ENCODE measurements at regions not wholly inside any gene's neighbourhood (a gene's known extent, or its start where the extent isn't known, plus 50 kb on each side); places are given as distances from the start of the nearest gene placed in this dataset.
"Not testable (repeated sequence)": the region's sequence is repeated elsewhere in the genome, so short reads cannot be mapped to it uniquely, and the experiment has no call there.

- DNase-seq (ENCODE audit: low spot score), result no peak
Observed at GRCh38 chr3:153221748-153222162, 59.7 kb downstream of the RAP2B start.

GRCh38 chr3:153226877-153227276 lies 64.9 kb downstream of the RAP2B start:
- not testable (repeated sequence) for DNase-seq (ENCODE audit: low spot score)

- not testable (repeated sequence) for DNase-seq (ENCODE audit: low spot score)
Observed at GRCh38 chr3:153230427-153230826, 68.4 kb downstream of the RAP2B start.

- DNase-seq (ENCODE audit: low spot score), result not testable (repeated sequence)
Observed at GRCh38 chr3:153231245-153231644, 69.2 kb downstream of the RAP2B start.

GRCh38 chr3:153232050-153232752 lies 70.2 kb downstream of the RAP2B start:
- DNase-seq (ENCODE audit: low spot score), result not testable (repeated sequence)

GRCh38 chr3:153232851-153233271 lies 70.8 kb downstream of the RAP2B start:
- no peak for DNase-seq (ENCODE audit: low spot score)

- no peak for DNase-seq (ENCODE audit: low spot score)
Observed at GRCh38 chr3:153233986-153234385, 72.0 kb downstream of the RAP2B start.

GRCh38 chr3:153242896-153243295 lies 80.9 kb downstream of the RAP2B start:
- DNase-seq (ENCODE audit: low spot score), result no peak

GRCh38 chr3:153244961-153245360 lies 82.9 kb downstream of the RAP2B start:
- DNase-seq (ENCODE audit: low spot score), result no peak

- DNase-seq (ENCODE audit: low spot score), result no peak
Observed at GRCh38 chr3:153245661-153246060, 83.6 kb downstream of the RAP2B start.

- DNase-seq (ENCODE audit: low spot score), result no peak
Observed at GRCh38 chr3:153246331-153246730, 84.3 kb downstream of the RAP2B start.

GRCh38 chr3:153246806-153247205 lies 84.8 kb downstream of the RAP2B start:
- DNase-seq (ENCODE audit: low spot score), result no peak

- DNase-seq (ENCODE audit: low spot score), result no peak
Observed at GRCh38 chr3:153247331-153248330, 85.6 kb downstream of the RAP2B start.

- DNase-seq (ENCODE audit: low spot score), result not testable (repeated sequence)
Observed at GRCh38 chr3:153248835-153249234, 86.8 kb downstream of the RAP2B start.

GRCh38 chr3:153249906-153250305 lies 87.9 kb downstream of the RAP2B start:
- no peak for DNase-seq (ENCODE audit: low spot score)

- DNase-seq (ENCODE audit: low spot score), result no peak
Observed at GRCh38 chr3:153250446-153250845, 88.4 kb downstream of the RAP2B start.

GRCh38 chr3:153252963-153253362 lies 90.9 kb downstream of the RAP2B start:
- DNase-seq (ENCODE audit: low spot score), result no peak

- DNase-seq (ENCODE audit: low spot score), result no peak
Observed at GRCh38 chr3:153254361-153254760, 92.3 kb downstream of the RAP2B start.

- no peak for DNase-seq (ENCODE audit: low spot score)
Observed at GRCh38 chr3:153257673-153258351, 95.8 kb downstream of the RAP2B start.

- DNase-seq (ENCODE audit: low spot score), result no peak
Observed at GRCh38 chr3:153259956-153260355, 97.9 kb downstream of the RAP2B start.

- DNase-seq (ENCODE audit: low spot score), result no peak
Observed at GRCh38 chr3:153260681-153261080, 98.7 kb downstream of the RAP2B start.

- DNase-seq (ENCODE audit: low spot score), result no peak
Observed at GRCh38 chr3:153266619-153267018, 104.6 kb downstream of the RAP2B start.
